SK-N-SH (cell line): ENCODE measurements at regions not wholly inside any gene's neighbourhood (a gene's known extent, or its start where the extent isn't known, plus 50 kb on each side); places are given as distances from the start of the nearest gene placed in this dataset.

Experiments
- CTCF ChIP-seq: fragments of 200-600 bp; sonication (generic); IDR thresholded peaks from 2 replicates; pipeline ENCODE4 v1.6.1; 2017; ENCODE audit warnings: antibody characterized with exemption, mild to moderate bottlenecking, moderate library complexity
- EZH2phosphoT487 ChIP-seq: fragments of 200-600 bp; sonication (generic); IDR thresholded peaks from 2 replicates; pipeline ENCODE4 v1.6.1; 2017; ENCODE audit warnings: low read depth, mixed run types, mild to moderate bottlenecking, antibody characterized with exemption, moderate library complexity, borderline replicate concordance
- MEF2A ChIP-seq: IDR thresholded peaks from 2 replicates; pipeline ENCODE4 v1.4.0; 2012; ENCODE audit warnings: low read depth, borderline replicate concordance
- RFX5 ChIP-seq: IDR thresholded peaks from 2 replicates; pipeline ENCODE4 v1.6.1; 2012; ENCODE audit warnings: mild to moderate bottlenecking, improper control_type of control experiment, low read length
- RXRA ChIP-seq: IDR thresholded peaks from 2 replicates; pipeline ENCODE4 v1.4.0; 2012; ENCODE audit warnings: low read depth, mild to moderate bottlenecking, borderline replicate concordance
- SIN3A ChIP-seq: IDR thresholded peaks from 2 replicates; pipeline ENCODE4 v1.6.1; 2012; ENCODE audit warnings: low read depth, mild to moderate bottlenecking, low read length, moderate library complexity, borderline replicate concordance

DNA sequence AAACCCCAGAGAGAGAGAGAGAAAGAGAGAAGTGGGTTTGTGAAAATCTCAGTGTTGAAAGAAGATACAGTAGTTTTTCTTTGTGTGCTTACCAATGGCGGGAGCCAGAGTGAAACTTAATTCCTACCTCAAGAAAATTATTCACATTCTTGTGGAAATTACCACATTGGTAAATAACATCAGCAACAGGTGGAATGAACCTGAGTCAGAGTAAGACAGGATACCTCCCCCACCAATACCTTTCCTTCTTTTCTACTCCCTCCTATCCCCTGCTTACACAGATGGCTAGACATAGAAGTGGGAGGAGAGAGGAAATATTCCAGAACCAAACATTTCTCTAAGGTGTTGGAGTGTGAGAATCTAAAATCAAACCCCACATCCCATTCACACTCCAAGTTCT lies 793.9 kb downstream of the SORCS3 start:
- TF ChIP-seq MEF2A (no peak), CTCF (no peak), SIN3A (no peak), EZH2phosphoT487 (no peak), RFX5 (no peak), RXRA (no peak)
